D721Med (cell line): ENCODE measurements at regions not wholly inside any gene's neighbourhood (a gene's known extent, or its start where the extent isn't known, plus 50 kb on each side); places are given as distances from the start of the nearest gene placed in this dataset.

Source experiments
- DNase-seq: peaks from one replicate; pipeline ENCODE4 v3.0.0; 2011; ENCODE audit warnings: low spot score; ENCODE audit not compliant: insufficient read length
- FAIRE-seq: peaks from 2 replicates; lab custom pipeline; 2011; peaks lifted over from hg19 to GRCh38; lab: Jason Lieb, UNC
- CTCF ChIP-seq: IDR thresholded peaks from 2 replicates; pipeline ENCODE4 v1.5.1; 2012; ENCODE audit warnings: mild to moderate bottlenecking, control low read depth; ENCODE audit not compliant: insufficient read depth; ENCODE audit errors: missing control alignments

DNA sequence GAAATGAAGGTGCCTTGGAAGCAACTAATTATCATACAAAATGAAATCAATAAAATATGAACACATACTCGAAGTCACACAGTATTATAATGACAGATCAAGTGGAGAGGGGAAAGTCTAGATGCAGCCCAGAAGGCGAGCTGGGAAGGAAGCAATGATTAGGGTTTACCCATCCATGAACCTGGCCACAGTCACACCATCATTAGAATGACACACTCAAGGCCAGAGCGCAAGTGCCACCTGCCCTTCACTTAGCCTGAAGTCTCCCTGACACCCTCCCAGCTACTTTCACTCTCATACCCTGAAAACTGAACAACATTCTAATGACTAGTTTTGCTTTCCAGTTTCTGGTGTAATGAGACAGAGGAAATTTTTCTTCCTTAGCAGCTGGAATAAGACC lies 302.8 kb upstream of the JARID2 start:
- DNase-seq (no peak), FAIRE-seq (no peak)
- TF ChIP-seq CTCF, result no peak

- no peak for FAIRE-seq
- no peak for DNase-seq
- no peak for TF ChIP-seq CTCF
Observed at GRCh38 chr6:14944593-14944992, 301.3 kb upstream of the JARID2 start.

DNA sequence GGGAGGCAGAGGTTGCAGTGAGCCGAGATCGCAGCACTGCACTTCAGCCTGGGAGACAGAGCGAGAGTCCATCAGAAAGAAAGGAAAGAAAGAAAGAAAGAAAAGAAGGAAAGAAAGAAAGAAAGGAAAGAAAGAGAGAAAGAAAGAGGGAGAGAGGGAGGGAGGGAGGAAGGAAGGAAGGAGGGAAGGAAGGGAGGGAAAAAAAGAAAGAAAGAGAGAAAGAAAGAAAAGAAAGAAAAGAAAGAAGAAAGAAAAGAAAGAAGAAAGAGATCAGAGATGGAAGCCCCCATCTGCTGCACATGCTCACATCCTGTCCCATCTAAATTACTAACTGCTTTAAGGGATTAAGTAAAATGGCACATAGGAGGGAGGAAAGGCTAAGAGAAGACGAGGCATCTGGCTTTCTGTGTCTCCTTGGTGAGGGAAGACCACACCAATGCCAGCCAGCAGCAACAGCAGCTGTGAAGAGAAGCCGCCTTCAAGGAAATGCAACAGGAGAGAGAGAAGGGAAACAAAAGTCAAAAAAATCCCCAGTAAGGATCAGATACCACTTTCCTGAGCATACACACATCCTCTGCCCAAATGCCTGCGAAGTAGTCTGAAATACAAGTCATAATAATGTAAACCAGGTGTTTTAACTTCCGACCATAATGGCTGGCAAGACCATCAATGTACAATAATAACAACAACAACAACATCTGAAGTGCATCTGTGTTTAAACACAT lies 300.2 kb upstream of the JARID2 start:
- no peak for TF ChIP-seq CTCF
- FAIRE-seq (no peak), DNase-seq (no peak)

DNA sequence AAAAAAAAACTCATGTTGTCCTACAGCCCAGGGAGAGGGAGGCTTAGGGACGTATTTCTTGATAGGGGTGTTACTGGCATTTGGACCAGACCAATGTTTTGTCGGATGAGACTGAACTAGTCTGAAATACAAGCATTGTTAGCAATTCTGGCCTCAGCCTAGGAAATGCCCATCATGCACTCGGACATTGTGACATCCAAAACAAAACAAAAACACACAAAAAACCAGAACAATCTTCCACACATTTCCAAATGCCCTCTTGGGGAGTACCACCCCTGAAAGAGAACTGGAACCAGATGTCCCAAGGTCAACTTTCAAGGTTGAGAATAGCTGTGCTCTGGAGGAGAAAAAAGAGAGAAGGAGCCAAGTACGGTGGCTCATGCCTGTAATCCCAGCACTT lies 299.1 kb upstream of the JARID2 start:
- no peak for TF ChIP-seq CTCF
- FAIRE-seq, result no peak
- DNase-seq, result no peak

- DNase-seq (no peak), FAIRE-seq (no peak)
- TF ChIP-seq CTCF, result no peak
Observed at GRCh38 chr6:14948586-14949245, 297.2 kb upstream of the JARID2 start.

GRCh38 chr6:14950103-14950969 lies 295.5 kb upstream of the JARID2 start:
- no peak for FAIRE-seq
- no peak for DNase-seq
- TF ChIP-seq CTCF, result no peak

- no peak for TF ChIP-seq CTCF
- no peak for FAIRE-seq
- no peak for DNase-seq
Observed at GRCh38 chr6:14950970-14951276, 294.9 kb upstream of the JARID2 start.
